CD4-positive, alpha-beta T cell (primary cell): ENCODE measurements at regions not wholly inside any gene's neighbourhood (a gene's known extent, or its start where the extent isn't known, plus 50 kb on each side); places are given as distances from the start of the nearest gene placed in this dataset.
A peak's percentile ranks its signal among the peaks of the same experiment; 100 is the strongest.

Experiments
- ATAC-seq: fragments of 200-7000 bp; cut with Tn5 transposase; one replicate; pipeline ENCODE4 v1.10.0; 2022; ENCODE audit warnings: mild to moderate bottlenecking; ENCODE audit not compliant: poor library complexity
- CTCF ChIA-PET: fragments of 350-600 bp; sonication (Branson Sonifier 250); formaldehyde crosslinking; loops from one replicate; lab custom pipeline; 2021; ENCODE audit warnings: antibody characterized with exemption, inconsistent platforms; lab: Charles Lee
- POLR2A ChIA-PET: fragments of 350-600 bp; sonication (Branson Sonifier 250); formaldehyde crosslinking; loops from one replicate; lab custom pipeline; 2021; ENCODE audit warnings: antibody characterized with exemption, inconsistent platforms; lab: Charles Lee
- DNase-seq, 14 experiments: peaks; one replicate each; pipeline ENCODE4 v3.0.0-alpha.2; 2013 to 2020; ENCODE audit warnings: mixed read lengths in 2 of 14
- H3K27ac ChIP-seq, 2 donors: one replicate each; pipeline versions ENCODE4 v1.5.1 to v1.7.0; 2013; ENCODE audit warnings: low read length in 2 of 2, low read depth in 1 of 2, mild to moderate bottlenecking in 1 of 2
- H3K27me3 ChIP-seq, 2 experiments: 1 replicate in 1 of 2; 2 replicates in 1 of 2; pipeline versions ENCODE4 v1.6.1 to v1.7.0; 2013; ENCODE audit warnings: low read length in 2 of 2, control low read depth in 1 of 2, mild to moderate bottlenecking in 1 of 2, moderate library complexity in 1 of 2; ENCODE audit not compliant: insufficient read depth in 2 of 2, control insufficient read depth in 1 of 2
- H3K36me3 ChIP-seq: one replicate; pipeline ENCODE4 v1.6.1; 2013; ENCODE audit warnings: low read length, control low read depth; ENCODE audit not compliant: insufficient read depth
- H3K4me1 ChIP-seq: one replicate; pipeline ENCODE4 v1.6.1; 2013; ENCODE audit warnings: low read length, control low read depth; ENCODE audit not compliant: insufficient read depth
- H3K4me3 ChIP-seq: one replicate; pipeline ENCODE4 v1.5.1; 2013; ENCODE audit warnings: mild to moderate bottlenecking, low read length, moderate library complexity
- H3K9me3 ChIP-seq, 2 experiments: 1 replicate in 1 of 2; 2 replicates in 1 of 2; pipeline versions ENCODE4 v1.6.1 to v1.7.0; 2013; ENCODE audit warnings: low read length in 2 of 2, mild to moderate bottlenecking in 2 of 2, control low read depth in 1 of 2, moderate library complexity in 1 of 2; ENCODE audit not compliant: control insufficient read depth in 1 of 2, insufficient read depth in 1 of 2
- H3K27ac Mint-ChIP-seq: one replicate; pipeline ENCODE4 v1.8.0; 2020; ENCODE audit warnings: mixed read lengths
- H3K27me3 Mint-ChIP-seq: one replicate; pipeline ENCODE4 v1.8.0; 2021; ENCODE audit warnings: mixed read lengths
- H3K36me3 Mint-ChIP-seq: one replicate; pipeline ENCODE4 v1.8.0; 2021; ENCODE audit warnings: low read depth, mixed read lengths
- H3K4me1 Mint-ChIP-seq: one replicate; pipeline ENCODE4 v1.8.0; 2021; ENCODE audit warnings: low read depth, mixed read lengths
- H3K4me3 Mint-ChIP-seq: one replicate; pipeline ENCODE4 v1.8.0; 2020; ENCODE audit warnings: mild to moderate bottlenecking, mixed read lengths
- H3K9me3 Mint-ChIP-seq: one replicate; pipeline ENCODE4 v1.8.0; 2020; ENCODE audit warnings: mixed read lengths
- CTCF ChIP-seq: fragments of 200-600 bp; IDR thresholded peaks from one replicate; pipeline ENCODE4 v1.8.0; 2022; ENCODE audit warnings: antibody characterized with exemption, mild to moderate bottlenecking
- intact Hi-C, 2 experiments: fragments of 100-400 bp; cut with DNase I in 1 of 2; cut with micrococcal nuclease in 1 of 2; formaldehyde crosslinking; loops; one replicate each; pipeline versions ENCODE4 v1.15.1 to v1.9.0; 2023 to 2025; cut with DNase I, micrococcal nuclease

DNA sequence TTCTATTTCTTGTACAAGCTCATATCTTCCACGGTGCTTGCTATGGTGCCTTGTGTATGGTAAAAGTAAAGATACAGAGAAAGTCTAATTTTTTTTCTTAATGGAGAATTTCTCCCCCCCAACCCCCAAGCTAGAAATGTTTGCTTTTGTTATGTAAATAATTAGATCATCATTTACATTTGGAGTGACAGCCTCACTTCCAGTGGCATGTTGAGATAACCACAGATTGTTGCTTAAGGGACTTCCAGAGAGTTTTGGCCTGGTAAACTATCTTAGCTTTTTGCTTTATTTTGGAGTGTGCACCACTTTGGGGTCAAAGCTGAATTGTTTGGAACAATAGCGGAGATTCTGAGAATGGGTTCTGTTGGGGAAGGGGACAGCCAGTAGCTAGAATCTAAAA lies 129.7 kb downstream of the ZNF365 start:
- ChIA-PET POLR2A (no interaction called here), CTCF (interaction anchor here (0.7 kb wide), 1 partner anchor 25 kb away, joined by 3 read pairs; no protein-coding TSS in a partner anchor)
- H3K4me1 Mint-ChIP-seq: no peaks in the 10 kb centered on the region
- H3K27me3 Mint-ChIP-seq: peaks cover 6% of the 10 kb centered on the region
- Histone ChIP-seq H3K27ac (no peak overlapping the region), H3K27me3 (no peaks in the 10 kb centered on the region), H3K4me3 (no peak overlapping the region), H3K9me3 (no peaks in the 10 kb centered on the region), H3K4me1 (no peaks in the 10 kb centered on the region), H3K36me3 (no peaks in the 10 kb centered on the region)
- no peaks in the 10 kb centered on the region for H3K36me3 Mint-ChIP-seq
- DNase-seq (no peak), ATAC-seq (no peak)
- TF ChIP-seq CTCF: no peak
- H3K27ac Mint-ChIP-seq: no peak overlapping the region
- no peaks in the 10 kb centered on the region for H3K9me3 Mint-ChIP-seq
- H3K4me3 Mint-ChIP-seq: no peak overlapping the region
- intact Hi-C loops: no loop called here

- no peak for ATAC-seq
- no peak overlapping the region for H3K27ac ChIP-seq
- no peaks in the 10 kb centered on the region for H3K9me3 ChIP-seq
- no peak overlapping the region for H3K27ac Mint-ChIP-seq
- H3K4me1 ChIP-seq: no peaks in the 10 kb centered on the region
- TF ChIP-seq CTCF: no peak
- no peak overlapping the region for H3K4me3 ChIP-seq
- H3K27me3 ChIP-seq: no peaks in the 10 kb centered on the region
- H3K4me3 Mint-ChIP-seq: no peak overlapping the region
- H3K36me3 Mint-ChIP-seq: no peaks in the 10 kb centered on the region
- H3K36me3 ChIP-seq: no peaks in the 10 kb centered on the region
- CTCF ChIA-PET: interaction anchor here (1.3 kb wide), 1 partner anchor 9 kb away, joined by 3 read pairs; no protein-coding TSS in a partner anchor
- H3K27me3 Mint-ChIP-seq: peaks cover 6% of the 10 kb centered on the region
- H3K9me3 Mint-ChIP-seq: no peaks in the 10 kb centered on the region
- peak in 1 of 14 experiments; percentile 5 for DNase-seq
- POLR2A ChIA-PET: no interaction called here
- no peaks in the 10 kb centered on the region for H3K4me1 Mint-ChIP-seq
- intact Hi-C loops: no loop called here
Measured at GRCh38 chr10:62506371-62506770, 132.2 kb downstream of the ZNF365 start.

DNA sequence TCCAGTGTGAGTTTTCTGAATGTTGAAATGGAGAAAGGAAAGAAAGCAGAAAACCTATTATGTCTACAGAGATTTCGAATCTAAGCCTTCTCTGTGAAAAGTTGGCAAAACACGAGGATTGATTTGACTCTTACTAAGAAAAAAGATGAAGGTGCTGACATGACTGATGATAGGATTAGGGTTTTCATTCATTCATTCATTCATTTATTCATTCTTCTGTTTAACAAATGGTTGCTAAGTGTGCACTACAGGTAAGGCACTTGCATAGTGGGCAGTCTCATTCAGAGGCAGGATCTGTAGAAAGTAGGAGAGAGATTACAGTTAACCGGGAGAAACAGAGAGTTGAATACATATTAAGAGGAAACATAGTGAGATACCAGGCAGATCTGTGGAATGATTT lies 137.1 kb downstream of the ZNF365 start:
- intact Hi-C loops: no loop called here
- no peak for TF ChIP-seq CTCF
- no peak overlapping the region for H3K27ac ChIP-seq
- H3K4me1 ChIP-seq: no peaks in the 10 kb centered on the region
- no peak for DNase-seq
- H3K4me3 Mint-ChIP-seq: no peak overlapping the region
- no peaks in the 10 kb centered on the region for H3K4me1 Mint-ChIP-seq
- H3K36me3 Mint-ChIP-seq: no peaks in the 10 kb centered on the region
- no peaks in the 10 kb centered on the region for H3K9me3 Mint-ChIP-seq
- ChIA-PET POLR2A (no interaction called here), CTCF (no interaction called here)
- no peak overlapping the region for H3K4me3 ChIP-seq
- no peak overlapping the region for H3K27ac Mint-ChIP-seq
- H3K36me3 ChIP-seq: no peaks in the 10 kb centered on the region
- H3K27me3 ChIP-seq: no peaks in the 10 kb centered on the region
- no peaks in the 10 kb centered on the region for H3K9me3 ChIP-seq
- H3K27me3 Mint-ChIP-seq: peaks cover 5% of the 10 kb centered on the region
- no peak for ATAC-seq
